GM18505 (cell line): ENCODE measurements at regions not wholly inside any gene's neighbourhood (a gene's known extent, or its start where the extent isn't known, plus 50 kb on each side); places are given as distances from the start of the nearest gene placed in this dataset.

Experiments
- ATAC-seq: cut with Tn5 transposase; IDR thresholded peaks from one replicate; pipeline ENCODE4 v1.9.1; 2021; ENCODE audit not compliant: unreplicated experiment
- POLR2A ChIP-seq: IDR thresholded peaks from 4 replicates; pipeline ENCODE4 v1.6.1; 2011; ENCODE audit warnings: borderline replicate concordance; ENCODE audit not compliant: insufficient read depth, insufficient read length; ENCODE audit errors: extremely low read depth

DNA sequence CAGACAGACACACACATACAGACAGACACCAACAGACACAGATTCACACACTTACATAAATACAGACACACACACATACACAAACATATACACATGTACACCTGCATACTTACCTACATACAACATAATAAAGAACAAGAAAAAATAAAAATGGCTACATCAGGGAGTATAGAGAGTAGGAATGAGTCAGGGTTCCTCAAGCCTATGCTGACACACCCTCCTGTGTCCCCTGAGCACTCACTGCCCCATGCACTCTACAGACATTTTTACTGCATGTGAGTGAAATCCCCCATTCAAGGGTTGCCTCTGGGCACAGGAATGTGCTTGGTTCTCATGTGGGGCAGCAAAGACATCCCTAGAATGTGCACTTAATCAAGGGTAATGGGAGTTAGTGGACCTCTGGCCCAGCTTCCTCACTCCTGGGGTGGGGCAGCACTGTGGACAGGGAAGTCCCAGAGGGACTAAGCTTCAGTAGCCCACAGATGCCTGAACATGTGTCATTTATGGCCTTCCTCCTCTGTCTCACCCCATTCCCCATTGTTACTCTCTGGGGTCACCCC lies 185.9 kb upstream of the FOXA2 start:
- no peak for TF ChIP-seq POLR2A
- no peak for ATAC-seq

DNA sequence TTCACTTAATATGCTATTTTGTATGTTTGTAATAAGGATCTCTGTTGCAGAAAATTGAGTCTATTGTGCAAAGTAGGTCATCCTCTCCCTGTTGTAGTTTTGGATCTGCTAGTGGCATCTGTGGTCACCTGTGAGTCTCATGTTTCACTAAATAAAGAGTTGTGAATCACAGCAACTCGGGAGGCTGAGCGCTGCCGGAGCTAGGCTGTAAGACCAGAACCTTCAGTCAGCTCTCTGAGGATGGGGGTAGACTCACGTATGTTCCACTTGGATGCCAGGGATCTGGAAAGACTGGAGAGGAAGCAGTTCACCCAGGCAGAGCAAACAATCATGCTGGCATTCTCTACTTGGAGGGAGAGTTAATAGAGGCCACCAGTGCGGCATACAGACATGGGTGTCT lies 187.3 kb upstream of the FOXA2 start:
- no peak for TF ChIP-seq POLR2A
- ATAC-seq: no peak

DNA sequence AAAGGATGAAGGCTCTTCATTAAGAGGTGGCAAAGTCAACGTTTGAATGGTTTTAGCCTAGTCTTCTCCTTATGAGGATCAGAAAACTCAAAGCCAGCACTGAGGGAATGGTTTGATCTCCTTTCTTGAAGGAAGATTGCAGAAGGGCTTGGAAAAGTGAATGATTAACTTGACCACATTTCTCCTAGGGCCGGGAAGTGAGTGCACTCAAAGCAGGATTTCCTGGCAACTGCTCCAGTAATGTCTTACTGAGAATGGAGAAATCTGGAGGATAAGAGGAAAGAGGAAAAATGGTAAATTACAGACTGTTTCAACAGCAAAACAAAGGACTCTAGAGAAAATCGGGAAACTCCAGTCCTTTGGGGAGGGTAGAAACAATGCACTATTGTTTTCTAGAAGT lies 189.0 kb upstream of the FOXA2 start:
- ATAC-seq: no peak
- no peak for TF ChIP-seq POLR2A

DNA sequence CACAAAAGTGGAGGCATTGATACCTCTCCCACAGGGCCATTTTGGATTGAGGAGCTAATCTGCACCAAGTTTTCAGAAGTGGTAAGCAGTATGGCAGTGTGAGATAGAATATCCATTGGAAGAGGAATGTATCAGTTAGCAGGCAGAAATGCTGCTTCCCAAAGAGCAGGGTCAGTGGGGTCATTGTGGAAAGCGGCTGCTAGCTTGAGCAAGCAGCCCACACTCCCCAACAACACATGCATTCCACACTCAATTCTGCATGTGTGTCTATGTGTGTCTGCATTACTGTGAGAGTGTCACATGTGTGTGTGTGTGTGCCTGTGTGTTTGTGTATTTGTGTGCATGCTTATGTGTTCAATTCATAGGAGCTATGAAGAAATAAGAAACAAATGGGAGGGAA lies 190.9 kb upstream of the FOXA2 start:
- no peak for TF ChIP-seq POLR2A
- ATAC-seq: no peak

DNA sequence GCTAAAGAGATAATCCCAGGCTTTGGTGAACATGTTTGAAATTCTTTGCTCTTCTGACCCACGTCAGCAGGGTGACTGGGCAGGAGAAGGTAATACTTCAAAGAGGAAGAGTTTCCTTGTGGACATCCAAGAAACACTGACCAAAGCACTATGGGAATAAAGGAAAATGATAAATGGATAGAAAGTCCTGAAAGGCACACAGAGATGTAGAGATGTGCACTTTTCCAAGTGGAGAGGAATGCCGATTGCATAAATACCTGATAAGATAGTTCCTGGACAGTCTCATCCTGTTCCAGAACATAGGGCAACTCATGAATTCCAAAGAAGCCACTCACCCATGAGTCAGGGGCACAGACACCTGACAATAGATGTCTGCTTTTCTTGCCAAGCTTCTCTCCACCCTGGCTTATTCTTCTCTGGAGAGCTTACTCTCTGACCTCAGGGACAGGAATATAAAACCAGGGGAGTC lies 191.3 kb upstream of the FOXA2 start:
- no peak for TF ChIP-seq POLR2A
- ATAC-seq: no peak

DNA sequence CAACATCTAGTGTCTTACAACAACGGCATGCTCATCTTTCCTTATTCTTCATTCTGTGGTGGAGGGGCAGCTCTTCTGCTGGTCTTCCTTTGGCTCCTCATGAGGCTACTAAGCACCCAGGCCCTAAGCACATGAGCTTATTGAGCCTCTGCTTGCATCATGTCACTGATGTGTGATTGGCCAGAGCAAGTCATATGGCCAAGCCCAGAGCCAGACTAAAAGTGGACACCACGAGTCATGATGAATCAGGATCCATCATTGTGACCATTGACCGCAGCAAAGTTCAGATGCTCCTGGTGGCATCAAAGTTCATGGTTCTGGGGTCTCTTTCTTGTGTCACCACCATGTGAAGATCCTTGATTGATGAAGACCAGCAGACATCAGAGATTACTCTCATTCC lies 192.0 kb upstream of the FOXA2 start:
- no peak for ATAC-seq
- TF ChIP-seq POLR2A: no peak

DNA sequence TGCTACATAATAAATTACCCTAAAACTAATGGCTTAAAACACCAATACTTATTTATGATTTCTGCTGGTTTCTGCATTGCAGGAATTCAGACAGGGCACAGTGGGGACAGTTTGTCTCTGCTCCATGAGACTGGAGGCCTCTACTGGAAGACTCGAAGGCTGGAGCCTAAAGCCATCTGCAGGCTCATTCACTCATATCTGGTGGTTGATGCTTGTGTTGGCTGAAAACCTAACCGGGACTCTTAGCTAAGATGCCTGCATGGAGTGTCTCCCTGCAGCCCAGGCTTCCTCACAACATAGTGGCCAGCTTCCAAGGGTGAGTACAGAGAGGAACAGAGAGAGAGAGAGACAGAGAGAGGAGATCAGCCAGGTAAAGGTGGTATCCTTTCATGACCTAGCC lies 195.5 kb upstream of the FOXA2 start:
- ATAC-seq: no peak
- no peak for TF ChIP-seq POLR2A

DNA sequence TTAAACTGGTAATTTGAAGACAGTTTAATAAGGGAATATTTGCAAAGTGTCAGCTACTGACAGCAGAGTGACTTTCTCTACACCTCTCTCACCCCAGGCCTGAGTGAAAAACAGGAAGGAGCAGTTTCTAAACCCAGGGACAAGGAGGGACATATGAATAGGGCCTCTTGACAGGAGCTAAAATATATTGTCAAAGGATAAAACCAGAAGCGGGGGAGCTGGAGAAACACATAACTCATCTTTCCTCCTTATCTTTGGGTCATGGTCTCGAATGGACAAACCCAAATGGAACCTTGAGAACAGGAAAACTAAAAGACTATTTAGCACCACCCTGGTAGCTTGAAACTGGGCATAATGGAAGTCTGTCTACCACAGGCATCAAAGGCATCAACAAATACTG lies 197.5 kb upstream of the FOXA2 start:
- ATAC-seq: no peak
- no peak for TF ChIP-seq POLR2A

DNA sequence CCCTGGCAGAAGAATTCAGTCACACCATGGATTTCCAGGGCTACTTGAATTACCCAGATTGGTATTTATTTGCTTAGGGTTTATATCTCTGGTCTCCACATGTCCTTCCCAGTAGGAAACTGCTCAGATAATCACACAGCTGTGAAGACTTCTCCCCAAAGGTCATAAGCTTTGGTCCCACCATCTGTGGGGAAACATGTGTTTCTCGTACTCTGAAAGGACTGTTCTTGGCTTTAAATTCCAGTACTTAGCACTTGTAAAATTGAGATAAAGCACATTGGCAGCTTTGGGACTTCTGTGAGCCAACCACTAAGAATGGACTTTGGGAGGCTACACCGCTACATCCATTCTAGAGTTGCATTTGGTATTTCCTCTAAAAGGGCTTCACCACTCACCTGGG lies 205.3 kb upstream of the FOXA2 start:
- ATAC-seq: no peak
- TF ChIP-seq POLR2A: no peak

DNA sequence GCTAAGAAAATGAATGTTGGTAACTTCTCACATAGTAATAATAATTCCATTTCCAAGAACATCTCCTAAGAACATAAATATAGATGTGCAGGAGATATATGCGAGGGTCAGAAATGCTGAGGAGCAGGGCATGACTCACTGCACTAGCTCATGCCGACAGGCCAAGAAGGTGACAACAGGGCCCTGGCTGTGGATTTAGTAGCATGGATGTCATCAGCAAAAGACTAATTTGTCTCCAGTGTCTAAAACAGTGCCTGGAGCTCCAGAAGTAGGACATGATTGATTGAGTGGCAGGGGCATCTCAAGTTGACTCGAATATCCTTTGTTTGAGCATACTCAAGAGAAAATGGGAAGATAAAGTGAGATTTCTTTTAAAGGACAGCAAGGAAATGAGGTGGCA lies 207.0 kb upstream of the FOXA2 start:
- ATAC-seq: no peak
- TF ChIP-seq POLR2A: no peak

DNA sequence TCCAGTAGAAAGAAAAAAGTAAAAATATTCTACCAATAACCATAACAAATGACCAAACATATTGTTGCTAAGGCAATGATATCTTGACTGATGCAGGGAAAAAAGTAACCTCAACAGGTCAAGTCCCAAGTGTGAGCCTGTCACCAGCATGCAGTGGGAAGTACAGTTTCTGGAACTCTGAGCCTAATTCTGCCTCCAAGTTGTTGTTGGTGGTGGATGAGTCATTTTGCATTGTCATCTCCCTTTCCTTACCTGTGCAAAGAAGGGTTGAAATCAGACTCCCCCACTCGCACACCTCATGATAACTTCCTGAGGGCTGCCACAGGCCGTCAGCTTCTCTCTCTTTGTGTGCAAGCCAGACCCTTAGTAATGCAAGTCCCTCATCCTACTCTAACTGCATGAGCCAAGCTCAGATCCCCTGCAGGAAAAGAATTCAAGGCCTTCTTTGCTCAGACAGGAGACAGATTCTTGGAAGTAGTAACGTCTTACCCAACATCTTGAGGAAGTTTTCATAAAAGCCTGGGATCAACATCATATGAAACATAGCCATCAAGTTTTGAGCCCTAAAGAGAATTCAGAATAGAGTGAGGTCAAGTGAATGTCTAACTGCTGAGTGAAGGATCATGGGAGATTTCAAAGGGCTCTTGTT lies 207.6 kb upstream of the FOXA2 start:
- no peak for ATAC-seq
- TF ChIP-seq POLR2A: no peak

DNA sequence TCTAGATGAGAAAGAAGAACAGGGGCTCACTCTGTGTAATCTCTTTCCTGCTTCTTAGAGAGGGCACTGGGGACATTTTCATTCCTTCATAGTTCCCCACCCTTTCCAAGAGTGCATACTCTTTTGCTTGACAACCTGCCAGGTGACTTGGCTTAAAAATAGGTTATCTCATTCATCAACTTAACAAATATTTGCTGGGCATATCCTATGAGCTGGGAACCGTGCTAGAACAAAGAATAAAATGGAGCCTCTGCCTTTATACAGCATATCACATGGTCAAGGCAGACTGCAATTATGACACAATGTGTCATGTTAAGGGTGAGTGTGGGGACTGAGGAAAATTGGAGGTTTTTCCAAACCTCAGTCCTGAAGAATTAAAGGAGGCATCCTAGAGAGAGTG lies 209.8 kb upstream of the FOXA2 start:
- ATAC-seq: no peak
- TF ChIP-seq POLR2A: no peak

DNA sequence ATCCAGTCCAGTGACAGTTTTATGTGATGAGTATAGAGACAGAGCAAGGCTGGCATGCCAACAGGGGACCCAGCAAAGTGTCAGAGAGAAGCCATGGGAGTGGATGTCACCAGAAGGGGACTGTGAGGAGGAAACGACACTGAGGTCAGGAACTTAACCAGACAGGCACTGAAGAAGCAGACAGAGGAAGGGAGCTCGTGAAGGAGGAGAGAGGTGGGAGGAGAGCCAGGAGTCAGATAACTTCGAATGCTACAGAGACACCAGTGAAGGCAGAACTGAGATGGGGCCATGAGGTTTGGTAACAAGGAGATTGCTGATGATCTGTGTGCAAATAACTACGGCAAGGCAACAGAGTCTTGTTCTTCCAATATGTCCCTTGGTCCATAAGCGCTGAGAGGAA lies 211.1 kb upstream of the FOXA2 start:
- ATAC-seq: no peak
- no peak for TF ChIP-seq POLR2A

DNA sequence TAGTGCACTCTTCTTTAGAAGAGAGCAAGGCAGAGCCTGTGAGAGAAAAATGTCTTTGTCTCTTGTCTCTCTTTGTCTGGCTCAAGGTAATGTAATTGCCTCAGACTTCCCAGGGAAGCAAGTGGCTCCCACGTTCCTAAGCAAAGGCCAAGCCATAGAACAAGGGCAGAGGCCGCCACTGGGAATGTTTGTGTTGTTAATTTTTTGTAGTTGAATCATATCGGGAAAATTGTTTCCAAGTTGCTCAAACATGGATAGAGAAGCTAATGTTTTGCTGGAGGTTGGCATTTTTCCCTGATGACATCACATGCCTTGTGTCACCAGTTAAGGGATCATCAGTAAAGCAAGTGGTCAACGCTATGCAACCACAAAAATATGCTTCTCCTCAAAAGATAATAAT lies 211.5 kb upstream of the FOXA2 start:
- no peak for ATAC-seq

More for the DNA sequence above, 211.5 kb upstream of the FOXA2 start:
- TF ChIP-seq POLR2A: no peak
